HEK293 (cell line): ENCODE measurements at regions not wholly inside any gene's neighbourhood (a gene's known extent, or its start where the extent isn't known, plus 50 kb on each side); places are given as distances from the start of the nearest gene placed in this dataset.
"Not testable (repeated sequence)": the region's sequence is repeated elsewhere in the genome, so short reads cannot be mapped to it uniquely, and the experiment has no call there.

ENCODE experiments used
- CTCF ChIP-seq: fragments of 450-650 bp; formaldehyde crosslinking; IDR thresholded peaks from 2 replicates; pipeline ENCODE4 v1.5.1; 2016; ENCODE audit warnings: missing biosample characterization, missing genetic modification characterization
- ZNF423 ChIP-seq: fragments of 450-650 bp; formaldehyde crosslinking; IDR thresholded peaks from 2 replicates; pipeline ENCODE4 v1.5.1; 2016; ENCODE audit warnings: missing biosample characterization, missing genetic modification characterization
- ZNF529 ChIP-seq: fragments of 450-650 bp; formaldehyde crosslinking; IDR thresholded peaks from 2 replicates; pipeline ENCODE4 v1.5.1; 2017; ENCODE audit warnings: missing genetic modification characterization, missing biosample characterization; ENCODE audit not compliant: insufficient replicate concordance

- TF ChIP-seq CTCF, ZNF529, ZNF423 (tag by site-specific recombination): not testable (repeated sequence)
Measured at GRCh38 chr3:75564427-75564826, 99.7 kb upstream of the FRG2C start.
